Lung microvascular endothelial cell (primary cell): ENCODE measurements at regions not wholly inside any gene's neighbourhood (a gene's known extent, or its start where the extent isn't known, plus 50 kb on each side); places are given as distances from the start of the nearest gene placed in this dataset.

Experiments used
- DNase-seq, 2 donors: peaks; one replicate each; pipeline versions ENCODE4 v3.0.0 to v3.0.0-alpha.2; 2010; ENCODE audit warnings: low read depth in 2 of 2

GRCh38 chr4:123317211-123317610, 79.4 kb upstream of the SPRY1 start:
- DNase-seq = no peak

- no peak for DNase-seq
Observed at GRCh38 chr4:123319639-123320038, 77.0 kb upstream of the SPRY1 start.

- no peak for DNase-seq
Observed at GRCh38 chr4:123323998-123324397, 72.6 kb upstream of the SPRY1 start.

GRCh38 chr4:123325241-123325681, 71.3 kb upstream of the SPRY1 start:
- DNase-seq = no peak

GRCh38 chr4:123327346-123327745, 69.2 kb upstream of the SPRY1 start:
- peak; percentile 27 to 38 for DNase-seq

- DNase-seq = no peak
Observed at GRCh38 chr4:123327846-123328429, 68.7 kb upstream of the SPRY1 start.

GRCh38 chr4:123338715-123339114, 57.9 kb upstream of the SPRY1 start:
- peak in 1 of 2 donors; percentile 52 for DNase-seq

GRCh38 chr4:123339507-123340380, 56.9 kb upstream of the SPRY1 start:
- DNase-seq = no peak

GRCh38 chr4:123340381-123340701, 56.3 kb upstream of the SPRY1 start:
- peak; percentile 69 to 97 for DNase-seq

GRCh38 chr4:123342498-123342897, 54.1 kb upstream of the SPRY1 start:
- no peak for DNase-seq

- peak; percentile 55 to 95 for DNase-seq
Observed at GRCh38 chr4:123343400-123344041, 53.1 kb upstream of the SPRY1 start.

GRCh38 chr4:123345137-123345934, 51.3 kb upstream of the SPRY1 start:
- no peak for DNase-seq

GRCh38 chr4:123345935-123346300, 50.7 kb upstream of the SPRY1 start:
- no peak for DNase-seq

GRCh38 chr4:123346330-123346940, 50.2 kb upstream of the SPRY1 start:
- DNase-seq = no peak
